ENCODE measurements at regions not wholly inside any gene's neighbourhood (a gene's known extent, or its start where the extent isn't known, plus 50 kb on each side); places are given as distances from the start of the nearest gene placed in this dataset.
A peak's percentile ranks its signal among the peaks of the same experiment; 100 is the strongest.

GRCh38 chr9:124098141-124098905, 86.8 kb downstream of the LHX2 start:
- TF ChIP-seq EZH2 (IDR thresholded peaks at IDR 0.05; ENCODE audit: low read depth) = no peak
- no peak for TF ChIP-seq CTCF (conservative IDR thresholded peaks at IDR 0.05)
- Histone ChIP-seq H4K20me1 (ENCODE audit: insufficient read depth) (no peaks in the 10 kb centered on the region; the same call in 1 of the 2 replicates), H3K9me3 (ENCODE audit: insufficient read depth, low read depth) (no peaks in the 10 kb centered on the region), H3K36me3 (ENCODE audit: low read depth) (no peaks in the 10 kb centered on the region), H3K79me2 (ENCODE audit: low read depth) (no peaks in the 10 kb centered on the region), H3K4me2 (0 out of 2 replicates have a peak overlapping the region, but pooled peaks have one; percentile 6), H2AFZ (no peak overlapping the region), H3F3A (ENCODE audit: insufficient read depth, low read depth) (no peaks in the 10 kb centered on the region), H3K4me1 (replicated peaks; ENCODE audit: insufficient read depth) (0 out of 2 replicates have a peak, but pooled peaks cover 6% of the 10 kb centered on the region), H3K9me2 (ENCODE audit: insufficient read depth) (no peaks in the 10 kb centered on the region), H3K4me3 (no peak overlapping the region), H3K27me3 (ENCODE audit: insufficient read depth, low read depth) (peaks cover 15% of the 10 kb centered on the region), H3K27ac (no peak overlapping the region)
- ChIA-PET POLR2A (ENCODE audit: unreplicated experiment) (interaction anchor here (0.6 to 0.7 kb wide), 3 partner anchors 14 to 324 kb away, joined by 3 to 9 read pairs (median 5); no protein-coding TSS in a partner anchor), CTCF (no interaction called here)
- intact Hi-C loops (cut with micrococcal nuclease; ENCODE audit: unreplicated experiment) = no loop called here
- DNase-seq = peak in 1 of 2 experiments; percentile 51
- BruUV-seq (replicated peaks) = no TSS peak

- Histone ChIP-seq H3K27me3 (ENCODE audit: insufficient read depth, low read depth) (peaks cover 15% of the 10 kb centered on the region), H3K36me3 (ENCODE audit: low read depth) (no peaks in the 10 kb centered on the region), H3F3A (ENCODE audit: insufficient read depth, low read depth) (no peaks in the 10 kb centered on the region), H2AFZ (no peak overlapping the region), H3K4me2 (no peak overlapping the region), H3K9me2 (ENCODE audit: insufficient read depth) (no peaks in the 10 kb centered on the region), H4K20me1 (ENCODE audit: insufficient read depth) (no peaks in the 10 kb centered on the region; the same call in 1 of the 2 replicates), H3K79me2 (ENCODE audit: low read depth) (no peaks in the 10 kb centered on the region), H3K4me3 (no peak overlapping the region), H3K9me3 (ENCODE audit: insufficient read depth, low read depth) (no peaks in the 10 kb centered on the region), H3K27ac (no peak overlapping the region), H3K4me1 (replicated peaks; ENCODE audit: insufficient read depth) (0 out of 2 replicates have a peak, but pooled peaks cover 6% of the 10 kb centered on the region)
- TF ChIP-seq EZH2 (IDR thresholded peaks at IDR 0.05; ENCODE audit: low read depth) = no peak
- no peak for TF ChIP-seq CTCF (conservative IDR thresholded peaks at IDR 0.05)
- ChIA-PET POLR2A (ENCODE audit: unreplicated experiment) (no interaction called here), CTCF (no interaction called here)
- BruUV-seq (replicated peaks) = no TSS peak
- intact Hi-C loops (cut with micrococcal nuclease; ENCODE audit: unreplicated experiment) = no loop called here
- no peak for DNase-seq
These were observed 88.3 kb downstream of the LHX2 start for GRCh38 chr9:124099860-124100259.

GRCh38 chr9:124101215-124101968, 89.8 kb downstream of the LHX2 start:
- POLR2A ChIA-PET (ENCODE audit: unreplicated experiment) = no interaction called here
- Histone ChIP-seq H3K36me3 (ENCODE audit: low read depth) (no peaks in the 10 kb centered on the region), H3K9me3 (ENCODE audit: insufficient read depth, low read depth) (no peaks in the 10 kb centered on the region), H3K4me3 (no peak overlapping the region), H4K20me1 (ENCODE audit: insufficient read depth) (no peaks in the 10 kb centered on the region), H3F3A (ENCODE audit: insufficient read depth, low read depth) (no peaks in the 10 kb centered on the region), H3K79me2 (ENCODE audit: low read depth) (no peaks in the 10 kb centered on the region), H2AFZ (no peak overlapping the region), H3K4me1 (replicated peaks; ENCODE audit: insufficient read depth) (0 out of 2 replicates have a peak, but pooled peaks cover 6% of the 10 kb centered on the region), H3K27me3 (ENCODE audit: insufficient read depth, low read depth) (peaks cover 9% of the 10 kb centered on the region; the same call in 1 of the 2 replicates), H3K9me2 (ENCODE audit: insufficient read depth) (no peaks in the 10 kb centered on the region), H3K27ac (no peak overlapping the region), H3K4me2 (no peak overlapping the region)
- no peak for TF ChIP-seq EZH2 (IDR thresholded peaks at IDR 0.05; ENCODE audit: low read depth)
- no peak for TF ChIP-seq CTCF (conservative IDR thresholded peaks at IDR 0.05)
- CTCF ChIA-PET = no interaction called here
- intact Hi-C loops (cut with micrococcal nuclease; ENCODE audit: unreplicated experiment) = no loop called here
- BruUV-seq (replicated peaks) = no TSS peak
- DNase-seq = no peak

Measured in PC-9 (cell line).